GM12891 (cell line): ENCODE measurements at regions not wholly inside any gene's neighbourhood (a gene's known extent, or its start where the extent isn't known, plus 50 kb on each side); places are given as distances from the start of the nearest gene placed in this dataset.
"Not testable (repeated sequence)": the region's sequence is repeated elsewhere in the genome, so short reads cannot be mapped to it uniquely, and the experiment has no call there.

ENCODE experiments used
- DNase-seq: peaks from one replicate; pipeline ENCODE4 v3.0.0; 2011; ENCODE audit warnings: low spot score; ENCODE audit not compliant: insufficient read length
- FAIRE-seq: peaks from 2 replicates; lab custom pipeline; 2011; peaks lifted over from hg19 to GRCh38; lab: Jason Lieb, UNC
- PAX5 ChIP-seq: IDR thresholded peaks from 2 replicates; pipeline ENCODE4 v1.6.1; 2011; ENCODE audit warnings: low read length, moderate library complexity, mild to moderate bottlenecking; ENCODE audit not compliant: insufficient read depth, severe bottlenecking
- POLR2A ChIP-seq: IDR thresholded peaks from 2 replicates; pipeline ENCODE4 v1.6.1; 2011; ENCODE audit warnings: low read depth, low read length, control low read depth
- POLR2AphosphoS5 ChIP-seq: IDR thresholded peaks from 2 replicates; pipeline ENCODE4 v1.6.1; 2011; ENCODE audit warnings: low read depth, low read length, control low read depth
- POU2F2 ChIP-seq: IDR thresholded peaks from 2 replicates; pipeline ENCODE4 v1.6.1; 2011; ENCODE audit warnings: low read depth, mild to moderate bottlenecking, control low read depth, low read length, moderate library complexity
- SPI1 ChIP-seq: IDR thresholded peaks from 2 replicates; pipeline ENCODE4 v1.6.1; 2011; ENCODE audit warnings: low read depth, low read length, control low read depth
- TAF1 ChIP-seq: IDR thresholded peaks from 2 replicates; pipeline ENCODE4 v1.6.1; 2011; ENCODE audit warnings: low read depth, low read length, control low read depth

DNA sequence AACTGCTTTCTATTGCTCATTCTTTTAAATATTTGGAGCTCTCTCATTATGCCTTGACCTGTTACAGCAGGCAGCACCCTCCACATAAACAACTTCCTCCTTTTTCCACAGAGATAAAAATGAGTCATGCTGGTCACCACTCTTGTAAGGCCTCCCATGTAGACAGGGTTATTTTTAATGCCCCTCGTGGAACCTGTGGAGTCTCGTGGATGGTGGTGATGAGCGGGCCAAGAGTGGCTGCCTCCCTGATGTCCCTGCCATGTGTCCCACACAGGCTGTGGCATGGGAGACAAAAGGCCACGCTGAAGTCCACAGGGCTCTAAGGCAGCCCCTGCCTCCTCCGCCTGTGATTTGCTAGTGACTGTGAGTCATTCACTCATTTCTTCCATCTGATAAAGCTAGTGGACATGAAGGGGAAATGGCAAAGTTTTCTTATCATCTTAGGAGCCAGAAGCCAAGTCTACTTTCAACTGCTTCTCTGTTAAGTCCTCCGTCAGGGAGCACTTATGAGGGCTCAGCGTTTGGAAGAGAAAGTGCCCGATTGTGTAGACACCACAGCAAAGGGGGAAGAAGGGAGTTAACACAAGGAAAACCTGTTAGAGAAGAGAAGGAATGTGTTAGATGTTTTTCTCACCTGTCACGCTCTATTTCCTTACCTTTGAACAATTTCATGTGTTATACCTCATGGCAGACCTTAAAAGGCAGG, 121.6 kb upstream of the FAT1 start:
- TF ChIP-seq PAX5 (no peak), POLR2A (no peak), TAF1 (no peak), SPI1 (no peak), POU2F2 (no peak), POLR2AphosphoS5 (no peak)
- DNase-seq (no peak), FAIRE-seq (no peak)

GRCh38 chr4:186846426-186846825, 122.8 kb upstream of the FAT1 start:
- FAIRE-seq, result no peak
- DNase-seq, result no peak
- TF ChIP-seq TAF1 (no peak), PAX5 (no peak), SPI1 (no peak), POU2F2 (no peak), POLR2A (no peak), POLR2AphosphoS5 (no peak)

DNA sequence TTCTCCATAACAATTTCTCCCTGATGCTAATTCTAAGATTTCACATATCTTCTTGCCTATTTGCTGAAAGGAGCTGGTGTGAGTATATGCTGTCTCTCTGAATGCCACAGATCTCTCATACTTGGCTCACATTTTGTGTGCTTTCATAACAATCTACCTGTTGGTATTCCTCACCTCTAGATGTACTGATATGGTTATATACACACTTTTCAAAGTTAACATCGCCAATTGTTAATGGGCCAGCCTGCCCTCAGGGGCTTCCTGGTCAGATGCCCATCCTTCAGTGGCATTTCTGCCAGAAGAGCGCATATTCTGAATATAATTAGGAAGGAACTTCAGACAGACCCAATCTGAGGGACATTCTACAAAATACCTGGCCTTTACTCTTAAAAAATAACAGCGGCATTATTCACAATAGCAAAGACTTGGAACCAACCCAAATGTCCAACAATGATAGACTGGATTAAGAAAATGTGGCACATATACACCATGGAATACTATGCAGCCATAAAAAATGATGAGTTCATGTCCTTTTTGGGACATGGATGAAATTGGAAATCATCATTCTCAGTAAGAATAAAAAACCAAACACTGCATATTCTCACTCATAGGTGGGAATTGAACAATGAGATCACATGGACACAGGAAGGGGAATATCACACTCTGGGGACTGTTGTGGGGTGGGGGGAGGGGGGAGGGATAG, 123.9 kb upstream of the FAT1 start:
- not testable (repeated sequence) for DNase-seq, FAIRE-seq

DNA sequence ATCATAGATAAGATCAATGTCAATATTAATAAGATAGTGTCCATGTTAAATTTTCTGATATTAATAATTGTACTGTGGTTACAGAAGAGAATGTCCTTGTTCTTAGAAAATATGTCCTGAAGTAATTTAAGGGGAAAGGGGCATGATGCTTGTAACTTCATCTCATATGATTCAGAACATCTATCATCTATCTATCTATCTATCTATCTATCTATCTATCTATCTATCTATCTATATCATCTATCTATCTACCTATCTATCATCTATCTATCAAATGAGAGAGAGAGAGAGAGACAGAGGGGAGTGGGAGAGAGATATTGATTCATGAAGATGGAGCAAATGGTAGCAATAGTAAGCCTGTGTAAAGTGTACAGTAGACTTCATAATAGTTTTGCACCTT, 124.8 kb upstream of the FAT1 start:
- TF ChIP-seq SPI1 (no peak), TAF1 (no peak), POLR2AphosphoS5 (no peak), PAX5 (no peak), POLR2A (no peak), POU2F2 (no peak)
- no peak for FAIRE-seq
- no peak for DNase-seq

GRCh38 chr4:186851291-186852072, 127.8 kb upstream of the FAT1 start:
- FAIRE-seq, result no peak

GRCh38 chr4:186852073-186852420, 128.4 kb upstream of the FAT1 start:
- TF ChIP-seq SPI1 (no peak), TAF1 (no peak), POLR2AphosphoS5 (no peak), POLR2A (no peak), PAX5 (no peak), POU2F2 (no peak)
- DNase-seq, result no peak
- no peak for FAIRE-seq

More at GRCh38 chr4:186851291-186852072, 127.8 kb upstream of the FAT1 start:
- no peak for TF ChIP-seq SPI1
- no peak for TF ChIP-seq POU2F2
- TF ChIP-seq PAX5, result no peak
- no peak for TF ChIP-seq TAF1
- no peak for TF ChIP-seq POLR2AphosphoS5
- TF ChIP-seq POLR2A, result no peak
- DNase-seq, result no peak

DNA sequence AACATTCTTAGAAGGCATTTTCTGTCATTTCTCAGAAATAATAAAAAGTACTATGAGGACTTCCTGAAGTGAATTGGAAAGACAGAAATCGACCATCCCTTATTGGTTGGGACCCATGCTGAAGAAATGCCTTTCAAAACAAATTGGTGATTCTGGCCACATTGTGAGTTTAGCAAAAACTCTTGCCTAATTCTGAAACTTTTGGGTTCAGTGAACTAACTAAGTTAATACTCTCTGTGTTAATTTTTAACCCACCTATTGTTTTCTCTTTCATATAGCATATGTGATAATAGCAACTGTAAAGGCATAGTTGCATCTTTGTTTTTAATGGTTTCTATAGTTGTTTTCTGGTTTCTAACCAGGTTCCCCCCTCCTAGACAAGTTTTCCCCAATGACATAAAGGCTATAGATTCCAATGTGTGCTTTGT, 129.3 kb upstream of the FAT1 start:
- TF ChIP-seq POLR2A (no peak), TAF1 (no peak), POLR2AphosphoS5 (no peak), SPI1 (no peak), POU2F2 (no peak), PAX5 (no peak)
- FAIRE-seq (no peak), DNase-seq (no peak)

- DNase-seq, result no peak
- TF ChIP-seq SPI1 (no peak), TAF1 (no peak), POLR2A (no peak), POU2F2 (no peak), POLR2AphosphoS5 (no peak), PAX5 (no peak)
Observed at GRCh38 chr4:186854256-186854655, 130.6 kb upstream of the FAT1 start.

GRCh38 chr4:186855111-186855510, 131.5 kb upstream of the FAT1 start:
- no peak for FAIRE-seq
- no peak for DNase-seq
- TF ChIP-seq PAX5 (no peak), SPI1 (no peak), POU2F2 (no peak), POLR2AphosphoS5 (no peak), POLR2A (no peak), TAF1 (no peak)

More at GRCh38 chr4:186854256-186854655, 130.6 kb upstream of the FAT1 start:
- FAIRE-seq, result no peak

- DNase-seq (no peak), FAIRE-seq (no peak)
- TF ChIP-seq SPI1, result no peak
- TF ChIP-seq POU2F2, result no peak
- no peak for TF ChIP-seq TAF1
- no peak for TF ChIP-seq POLR2AphosphoS5
- TF ChIP-seq PAX5, result no peak
- TF ChIP-seq POLR2A, result no peak
Observed at GRCh38 chr4:186857793-186858192, 134.1 kb upstream of the FAT1 start.
